Stimulated activated CD8-positive, alpha-beta memory T cell treated with anti-CD3 and anti-CD28 coated beads, Interleukin-12 subunit alpha, Interleukin-12 subunit beta, amount 100 ng/mL, for 4 hours (primary cell): ENCODE measurements at regions not wholly inside any gene's neighbourhood (a gene's known extent, or its start where the extent isn't known, plus 50 kb on each side); places are given as distances from the start of the nearest gene placed in this dataset.
"Not testable (repeated sequence)": the region's sequence is repeated elsewhere in the genome, so short reads cannot be mapped to it uniquely, and the experiment has no call there.

ENCODE experiments used
- DNase-seq: peaks from one replicate; pipeline ENCODE4 v3.0.0-alpha.2; 2020; ENCODE audit warnings: low read depth

DNA sequence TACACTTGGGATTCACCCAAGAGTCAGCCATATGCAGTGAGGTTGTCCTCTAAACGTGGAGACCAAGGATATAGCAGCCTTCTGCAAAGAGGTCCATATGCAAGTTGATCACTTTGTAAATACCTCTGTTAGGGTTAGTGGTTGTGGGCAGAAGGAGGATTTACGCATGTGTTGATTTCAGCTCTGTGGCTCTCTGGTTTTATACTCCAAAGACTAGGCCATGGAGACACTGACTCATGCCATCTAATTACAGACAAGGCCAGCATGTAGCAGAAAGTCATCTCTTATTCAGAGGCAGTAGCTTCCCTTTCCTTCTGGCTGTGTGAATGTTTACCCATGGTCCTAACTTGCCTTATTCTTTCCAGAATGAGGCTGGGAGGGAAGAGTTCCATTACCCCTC is 140.9 kb upstream of the GOLGA6L4 start:
- DNase-seq, result not testable (repeated sequence)

- not testable (repeated sequence) for DNase-seq
Measured at GRCh38 chr15:84097053-84097452, 138.5 kb upstream of the GOLGA6L4 start.

- DNase-seq, result no peak
Measured at GRCh38 chr15:84098604-84099003, 137.0 kb upstream of the GOLGA6L4 start.

DNA sequence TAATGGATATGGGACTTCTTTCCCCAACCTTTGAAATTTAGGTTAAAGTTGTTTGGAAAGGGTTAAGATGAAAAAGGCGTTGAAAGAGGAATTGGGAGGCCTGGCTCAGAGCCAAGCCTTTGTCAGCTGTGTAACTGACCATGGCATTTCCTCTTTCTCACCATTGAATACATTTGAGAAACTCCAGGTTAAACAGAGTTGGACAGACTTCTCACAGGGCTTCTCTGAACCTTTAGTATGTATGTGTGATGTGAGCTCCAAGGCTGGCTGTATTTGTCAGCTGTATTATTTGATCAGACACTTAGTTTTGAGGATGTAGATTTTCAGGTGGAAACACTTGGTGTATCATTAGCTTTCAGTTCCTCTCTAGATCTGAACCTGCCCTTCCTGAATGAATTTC is 136.4 kb upstream of the GOLGA6L4 start:
- DNase-seq, result no peak

- DNase-seq, result no peak
Measured at GRCh38 chr15:84103345-84103744, 132.2 kb upstream of the GOLGA6L4 start.

DNA sequence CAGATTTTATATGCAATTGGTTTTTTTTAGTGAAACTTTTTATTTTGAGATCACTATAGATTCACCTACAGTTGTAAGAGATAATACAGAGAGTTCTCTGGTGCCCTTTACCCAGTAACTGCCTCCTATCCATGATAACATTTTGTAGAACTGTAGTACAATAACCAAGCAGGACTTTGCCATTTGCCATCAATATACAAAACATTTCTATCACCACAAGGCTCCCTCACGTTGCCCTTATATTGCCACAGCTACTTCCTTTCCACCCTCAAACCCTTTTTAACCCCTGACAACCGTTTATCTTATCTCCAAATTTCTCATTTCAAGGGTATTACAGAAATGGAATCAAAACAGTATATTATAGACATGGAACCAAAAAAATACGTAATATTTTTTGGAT is 130.7 kb upstream of the GOLGA6L4 start:
- DNase-seq, result no peak

DNA sequence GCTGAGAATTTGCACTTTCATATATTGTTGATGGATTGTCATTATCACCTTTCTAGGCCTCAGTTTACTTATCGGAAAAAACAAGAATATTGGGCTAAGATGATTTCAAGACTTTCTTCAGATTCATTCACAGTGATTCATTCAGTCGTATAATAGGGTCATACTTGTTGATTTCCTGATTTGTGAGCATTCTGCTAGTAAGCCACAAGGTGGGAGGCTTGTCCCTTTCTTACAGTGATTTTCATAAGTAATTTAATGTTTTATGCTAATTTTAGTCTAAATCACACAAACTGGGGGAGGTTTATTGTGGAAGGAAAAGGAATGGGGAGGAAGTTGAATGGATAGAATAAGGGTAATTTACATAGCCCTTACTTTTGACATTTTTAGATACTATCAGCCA is 126.8 kb upstream of the GOLGA6L4 start:
- DNase-seq, result no peak

GRCh38 chr15:84111575-84111974 is 124.0 kb upstream of the GOLGA6L4 start:
- DNase-seq, result no peak

- no peak for DNase-seq
Measured at GRCh38 chr15:84112025-84112424, 123.5 kb upstream of the GOLGA6L4 start.

- no peak for DNase-seq
Measured at GRCh38 chr15:84113919-84114318, 121.7 kb upstream of the GOLGA6L4 start.

DNA sequence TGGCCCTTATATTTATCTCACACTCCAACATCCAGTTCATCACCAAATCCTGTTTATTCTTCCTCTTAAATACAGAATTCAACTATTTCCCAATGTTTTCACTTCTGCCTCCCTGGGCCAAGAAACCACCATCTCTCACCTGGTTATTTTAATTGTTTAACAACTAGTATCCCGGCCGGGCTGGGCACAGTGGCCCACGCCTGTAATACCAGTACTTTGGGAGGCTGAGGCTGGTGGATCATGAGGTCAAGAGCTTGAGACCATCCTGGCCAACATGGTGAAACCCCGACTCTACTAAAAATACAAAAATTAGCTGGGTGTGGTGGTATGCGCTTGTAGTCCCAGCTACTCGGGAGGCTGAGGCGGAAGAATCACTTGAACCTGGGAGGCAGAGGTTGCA is 120.9 kb upstream of the GOLGA6L4 start:
- DNase-seq, result not testable (repeated sequence)

DNA sequence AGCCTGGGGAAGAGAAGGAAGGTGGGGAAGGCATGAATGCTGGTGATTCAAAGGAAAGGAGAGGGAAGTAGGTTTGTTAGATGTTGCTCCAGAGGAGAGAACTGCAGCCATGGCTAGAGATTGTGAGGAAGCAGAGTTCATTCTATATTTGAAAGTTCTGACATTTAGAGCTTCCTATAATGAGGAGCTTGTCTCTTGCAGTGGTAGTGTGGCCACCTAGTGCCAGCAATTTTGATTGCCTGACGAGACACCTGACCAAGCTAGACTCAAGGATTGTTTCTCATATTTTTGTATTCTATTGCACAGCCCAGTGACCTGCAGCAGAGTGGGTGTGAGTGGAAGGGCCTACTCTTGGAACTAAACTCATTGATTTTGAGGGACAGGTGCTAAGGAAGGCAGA is 116.2 kb upstream of the GOLGA6L4 start:
- DNase-seq, result not testable (repeated sequence)

DNA sequence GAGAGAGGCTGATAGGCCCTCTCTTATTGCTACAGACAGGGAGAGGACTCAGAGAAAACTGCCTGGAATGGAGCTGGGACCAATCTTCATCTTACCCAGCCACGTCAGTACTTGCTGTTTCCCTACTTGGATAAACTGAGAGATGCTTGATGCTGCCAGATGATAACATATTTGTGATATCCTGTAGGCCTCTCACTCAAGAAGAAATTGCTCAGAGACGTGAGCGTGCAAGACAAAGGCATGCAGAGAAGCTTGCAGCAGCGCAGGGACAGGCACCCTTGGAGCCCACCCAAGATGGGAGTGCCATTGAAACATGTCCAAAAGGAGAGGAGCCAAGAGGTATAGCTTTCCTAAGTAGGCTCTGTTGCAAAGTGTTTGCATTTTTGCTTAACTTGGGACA is 114.7 kb upstream of the GOLGA6L4 start:
- not testable (repeated sequence) for DNase-seq

- DNase-seq, result not testable (repeated sequence)
Measured at GRCh38 chr15:84128706-84129105, 106.9 kb upstream of the GOLGA6L4 start.

DNA sequence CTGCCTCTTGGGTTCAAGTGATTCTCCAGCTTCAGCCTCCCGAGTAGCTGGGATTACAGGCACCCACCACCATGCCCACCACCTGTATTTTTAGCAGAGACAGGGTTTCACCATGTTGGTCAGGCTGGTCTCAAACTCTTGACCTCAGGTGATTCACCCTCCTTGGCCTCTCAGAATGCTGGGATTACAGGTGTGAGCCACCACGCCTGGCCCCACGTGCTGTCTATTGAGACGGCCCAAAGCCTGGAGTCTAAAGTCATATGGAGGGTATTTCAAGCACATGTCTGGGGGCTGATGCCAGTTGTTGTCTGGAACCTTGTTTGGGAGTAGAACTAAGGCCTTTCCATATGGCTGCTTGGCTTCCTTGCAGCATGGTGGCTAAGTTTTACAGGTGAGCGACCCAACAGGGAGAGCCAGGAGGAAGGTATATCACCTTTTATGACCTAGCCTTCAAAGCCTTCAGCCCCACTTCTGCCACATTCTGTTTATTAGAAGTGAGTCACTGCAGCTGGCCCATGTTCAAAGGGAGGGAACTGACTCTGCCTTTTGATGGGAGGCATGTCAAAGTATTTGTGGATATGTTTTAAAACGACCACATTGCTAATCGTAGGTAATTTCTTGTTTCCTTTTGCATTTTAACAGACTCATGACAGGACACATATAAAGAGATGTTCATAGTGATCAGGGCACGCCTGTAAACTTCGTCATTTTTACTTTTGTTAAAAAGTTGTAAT is 105.3 kb upstream of the GOLGA6L4 start:
- not testable (repeated sequence) for DNase-seq

DNA sequence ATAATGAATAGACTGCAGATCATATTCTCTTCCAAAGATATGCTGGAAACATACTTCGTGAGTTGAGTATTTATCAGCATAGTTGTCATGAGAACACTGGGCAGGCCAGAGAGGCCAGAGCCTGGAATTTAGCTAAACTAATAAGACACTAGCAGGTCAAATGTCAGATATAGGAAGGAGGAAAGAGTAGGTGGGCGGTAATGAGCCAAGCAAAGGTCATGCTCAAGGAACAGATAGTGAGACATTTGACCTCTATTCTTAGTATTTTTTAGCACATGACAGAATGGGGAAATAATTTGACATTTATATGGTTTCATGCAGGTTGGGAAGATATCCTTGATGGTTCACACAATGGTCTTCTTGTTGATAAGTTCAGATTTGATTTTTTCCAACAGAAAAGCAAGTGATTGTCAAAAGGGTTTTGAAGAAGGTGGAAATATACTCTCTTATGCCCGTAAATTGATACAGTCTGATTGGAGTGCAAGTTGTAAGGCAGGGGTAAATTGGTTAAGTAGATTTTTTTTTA is 99.6 kb upstream of the GOLGA6L4 start:
- not testable (repeated sequence) for DNase-seq

DNA sequence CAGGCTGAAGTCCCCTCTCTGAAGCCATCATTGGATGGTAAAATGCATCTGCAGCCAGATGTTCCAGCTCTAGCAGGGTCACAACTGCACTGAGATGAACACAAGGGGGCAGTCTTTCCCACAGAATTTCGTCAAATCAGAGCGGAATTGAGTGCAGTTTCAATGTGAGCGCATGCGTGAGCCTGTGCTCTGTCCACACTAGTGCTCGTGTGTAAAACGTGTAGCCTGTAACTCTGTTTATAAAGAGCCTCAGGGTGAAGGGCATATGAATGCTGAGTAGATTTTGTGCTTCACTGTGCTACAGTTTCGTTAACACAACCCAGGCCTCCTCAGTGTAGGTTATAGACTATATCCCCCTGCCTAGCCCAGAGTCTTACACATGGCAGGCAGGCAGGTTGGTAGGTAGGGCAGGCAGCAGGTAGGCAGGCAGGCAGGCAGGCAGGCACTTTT is 92.7 kb upstream of the GOLGA6L4 start:
- DNase-seq, result peak; percentile 46

GRCh38 chr15:84143753-84144314 is 91.7 kb upstream of the GOLGA6L4 start:
- no peak for DNase-seq

GRCh38 chr15:84144946-84145345 is 90.6 kb upstream of the GOLGA6L4 start:
- DNase-seq, result not testable (repeated sequence)

DNA sequence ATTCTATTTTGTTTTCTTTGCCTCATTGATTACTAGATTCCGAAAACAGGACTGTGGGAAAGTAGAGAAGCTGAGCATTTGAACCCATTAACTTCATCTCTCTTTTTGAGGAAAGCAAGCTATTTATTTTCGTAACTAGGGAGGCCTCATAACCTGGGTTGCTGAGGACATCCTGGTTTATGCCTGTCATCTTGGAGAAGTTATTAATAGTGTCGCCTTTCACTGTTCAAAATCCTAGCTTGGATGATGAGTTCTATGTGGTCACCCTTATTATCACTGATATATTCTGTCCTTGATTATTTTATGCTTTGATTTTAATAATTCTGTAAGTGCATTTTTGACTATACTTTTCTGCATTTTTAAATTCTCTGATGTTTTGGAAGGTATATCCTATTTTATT is 89.3 kb upstream of the GOLGA6L4 start:
- DNase-seq, result not testable (repeated sequence)

DNA sequence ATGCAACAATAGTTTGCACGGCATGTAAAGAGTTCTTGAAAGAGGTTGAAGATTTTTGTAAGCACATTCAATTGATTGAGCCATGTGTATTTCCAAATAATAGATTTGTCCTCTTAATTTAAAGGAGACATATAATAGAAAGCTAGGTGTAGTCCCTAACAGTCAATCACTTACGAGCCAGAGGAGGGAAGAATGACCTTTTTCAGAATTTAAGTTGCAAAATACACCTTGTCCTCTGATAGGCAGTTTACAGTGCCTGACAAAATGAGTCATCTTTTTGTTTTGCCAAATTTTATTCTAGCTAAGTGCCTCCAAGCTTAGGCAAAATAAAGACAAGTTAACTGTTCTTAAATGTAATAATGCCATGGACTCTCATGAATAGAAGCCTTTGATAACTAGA is 88.3 kb upstream of the GOLGA6L4 start:
- not testable (repeated sequence) for DNase-seq

DNA sequence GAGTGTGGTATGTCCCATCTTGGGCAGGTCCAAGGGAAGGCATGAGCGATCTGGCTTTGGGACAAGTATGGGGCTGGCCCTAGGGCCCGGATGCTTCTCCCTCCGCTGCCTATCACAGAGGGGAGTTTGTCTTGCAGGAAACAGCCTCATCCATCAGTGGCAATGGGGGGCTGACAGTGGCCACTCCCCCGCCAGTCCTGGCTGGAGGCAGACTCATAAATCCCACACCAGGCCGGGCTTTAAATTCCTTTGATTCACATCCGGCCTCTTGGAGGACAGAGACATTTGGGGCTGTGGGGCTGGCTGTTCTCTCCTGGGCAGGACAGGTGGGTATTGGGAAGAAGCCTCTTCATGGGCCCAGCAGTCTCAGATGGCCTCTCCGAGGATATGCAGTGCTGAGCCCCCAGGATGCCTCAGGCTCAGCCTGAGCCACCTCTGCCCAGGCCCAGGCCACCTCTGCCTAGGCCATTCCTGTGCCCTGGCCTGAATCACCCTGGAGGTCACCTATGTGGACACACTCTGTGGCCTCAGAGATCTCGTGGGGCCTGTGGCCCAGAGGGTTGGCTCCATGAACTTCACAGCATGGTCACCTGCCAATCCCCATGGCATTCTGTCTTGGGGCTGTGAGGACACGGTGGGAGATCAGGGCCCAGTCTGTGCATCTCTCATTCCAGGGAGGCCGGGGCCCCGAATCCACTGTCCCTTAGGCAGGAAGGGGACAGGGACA is 84.2 kb upstream of the GOLGA6L4 start:
- DNase-seq, result no peak
